WTC11 (cell line): ENCODE measurements at regions not wholly inside any gene's neighbourhood (a gene's known extent, or its start where the extent isn't known, plus 50 kb on each side); places are given as distances from the start of the nearest gene placed in this dataset.

Source experiments
- CREM ChIP-seq: sonication (generic); formaldehyde crosslinking; IDR thresholded peaks from 2 replicates; pipeline ENCODE4 v1.8.1; 2022; ENCODE audit warnings: mild to moderate bottlenecking, missing genetic modification reagents, moderate library complexity
- CTCF ChIP-seq: fragments of 200-600 bp; IDR thresholded peaks from 2 replicates; pipeline ENCODE4 v1.8.0; 2022; ENCODE audit warnings: antibody characterized with exemption
- FOXK1 ChIP-seq: sonication (generic); formaldehyde crosslinking; IDR thresholded peaks from 2 replicates; pipeline ENCODE4 v1.8.0; 2022; ENCODE audit warnings: mild to moderate bottlenecking, moderate library complexity, missing genetic modification reagents
- FOXP1 ChIP-seq: sonication (generic); formaldehyde crosslinking; IDR thresholded peaks from 2 replicates; pipeline ENCODE4 v1.8.0; 2022; ENCODE audit warnings: missing genetic modification reagents, mild to moderate bottlenecking, moderate library complexity, borderline replicate concordance
- IRF1 ChIP-seq: sonication (generic); formaldehyde crosslinking; IDR thresholded peaks from 2 replicates; pipeline ENCODE4 v1.8.0; 2023; ENCODE audit warnings: missing genetic modification reagents
- MAX ChIP-seq: sonication (generic); formaldehyde crosslinking; IDR thresholded peaks from 2 replicates; pipeline ENCODE4 v1.8.0; 2022; ENCODE audit warnings: mild to moderate bottlenecking, missing genetic modification reagents
- USF2 ChIP-seq: sonication (generic); formaldehyde crosslinking; IDR thresholded peaks from 2 replicates; pipeline ENCODE4 v1.8.1; 2023; ENCODE audit warnings: mild to moderate bottlenecking, missing genetic modification reagents, moderate library complexity
- ZBTB21 ChIP-seq: sonication (generic); formaldehyde crosslinking; IDR thresholded peaks from 2 replicates; pipeline ENCODE4 v1.8.1; 2023; ENCODE audit warnings: mild to moderate bottlenecking, missing genetic modification reagents, borderline replicate concordance
- ZNF121 ChIP-seq: sonication (generic); formaldehyde crosslinking; IDR thresholded peaks from 2 replicates; pipeline ENCODE4 v1.8.0; 2023; ENCODE audit warnings: missing genetic modification reagents
- ZNF219 ChIP-seq: sonication (generic); formaldehyde crosslinking; IDR thresholded peaks from 2 replicates; pipeline ENCODE4 v1.8.0; 2023; ENCODE audit warnings: missing genetic modification reagents, mild to moderate bottlenecking, borderline replicate concordance

GRCh38 chr12:34607520-34608195 lies 585.4 kb downstream of the ALG10 start:
- TF ChIP-seq CTCF = no peak
- TF ChIP-seq ZBTB21 (CRISPR knock-in tag) = no peak
- TF ChIP-seq FOXP1 (CRISPR knock-in tag) = no peak
- no peak for TF ChIP-seq CREM (CRISPR knock-in tag)
- TF ChIP-seq ZNF219 (CRISPR knock-in tag) = no peak
- no peak for TF ChIP-seq MAX (CRISPR knock-in tag)
- TF ChIP-seq ZNF121 = no peak
- no peak for TF ChIP-seq IRF1 (CRISPR knock-in tag)
- no peak for TF ChIP-seq USF2 (CRISPR knock-in tag)
- no peak for TF ChIP-seq FOXK1
